K562 (cell line): ENCODE measurements at regions not wholly inside any gene's neighbourhood (a gene's known extent, or its start where the extent isn't known, plus 50 kb on each side); places are given as distances from the start of the nearest gene placed in this dataset.
A peak's percentile ranks its signal among the peaks of the same experiment; 100 is the strongest.

Source experiments
- CREB1 ChIP-seq, 2 experiments: sonication (generic) in 1 of 2; formaldehyde crosslinking in 1 of 2; IDR thresholded peaks; 2 replicates each; pipeline versions ENCODE4 v1.6.1 to v1.8.0; 2012 to 2022; ENCODE audit warnings: inconsistent platforms in 1 of 2, mild to moderate bottlenecking in 1 of 2, missing genetic modification reagents in 1 of 2, moderate library complexity in 1 of 2
- FOSL1 ChIP-seq: fragments of 200-800 bp; sonication (Bioruptor generic); conservative IDR thresholded peaks from 2 replicates; pipeline ENCODE4 v1.6.1; 2016; ENCODE audit warnings: missing genetic modification characterization, missing compliant biosample characterization
- MAFK ChIP-seq: IDR thresholded peaks from 2 replicates; pipeline ENCODE4 v1.6.1; 2011; ENCODE audit warnings: low read length, improper control_type of control experiment
- TAF7 ChIP-seq: fragments of 450-650 bp; IDR thresholded peaks from 2 replicates; pipeline ENCODE4 v1.6.1; 2016; ENCODE audit warnings: missing genetic modification characterization, missing compliant biosample characterization
- TCF3 ChIP-seq: sonication (generic); formaldehyde crosslinking; IDR thresholded peaks from 2 replicates; pipeline ENCODE4 v1.4.0; 2020; ENCODE audit warnings: mild to moderate bottlenecking, missing genetic modification reagents
- YY1 ChIP-seq, 3 experiments: IDR thresholded peaks; 2 replicates each; pipeline ENCODE4 v1.6.1; 2011; ENCODE audit warnings: low read length in 2 of 3, mild to moderate bottlenecking in 2 of 3, moderate library complexity in 2 of 3, borderline replicate concordance in 1 of 3, control low read depth in 1 of 3, low read depth in 1 of 3; ENCODE audit not compliant: insufficient read depth in 3 of 3, insufficient replicate concordance in 2 of 3, control insufficient read depth in 1 of 3, insufficient read length in 1 of 3; ENCODE audit errors: extremely low read depth in 1 of 3
- ZSCAN29 ChIP-seq: fragments of 450-650 bp; IDR thresholded peaks from 2 replicates; pipeline ENCODE4 v1.6.1; 2017
- TF ChIP-seq, protein P1 (sequence below), 3 experiments: IDR thresholded peaks in 2 of 3; conservative IDR thresholded peaks in 1 of 3; 2 replicates each; pipeline ENCODE4 v1.5.1; 2011 to 2012; ENCODE audit warnings: low read length in 3 of 3, mild to moderate bottlenecking in 3 of 3, control low read depth in 2 of 3, improper control_type of control experiment in 1 of 3, inconsistent platforms in 1 of 3, low read depth in 1 of 3, mixed read lengths in 1 of 3, moderate library complexity in 1 of 3; ENCODE audit not compliant: insufficient read depth in 2 of 3
- TF ChIP-seq, protein P2 (sequence below), 3 experiments: fragments of 200-800 bp in 1 of 3; sonication (Bioruptor generic) in 1 of 3; sonication (generic) in 1 of 3; formaldehyde crosslinking in 1 of 3; IDR thresholded peaks; 2 replicates each; pipeline versions ENCODE4 v1.6.1 to v1.8.0; 2016 to 2022; ENCODE audit warnings: mild to moderate bottlenecking in 2 of 3, missing compliant biosample characterization in 2 of 3, missing genetic modification characterization in 2 of 3, missing genetic modification reagents in 1 of 3
- TF ChIP-seq, protein P3 (sequence below): fragments of 250-450 bp; sonication (Bioruptor Pico); IDR thresholded peaks from 2 replicates; pipeline ENCODE4 v1.6.1; 2021; ENCODE audit warnings: mild to moderate bottlenecking
- TF ChIP-seq, protein P4 (sequence below): fragments of 450-650 bp; IDR thresholded peaks from 2 replicates; pipeline ENCODE4 v1.6.1; 2016; ENCODE audit warnings: low read depth, mild to moderate bottlenecking, moderate library complexity
- TF ChIP-seq, protein P5 (sequence below), 2 experiments: fragments of 450-650 bp; formaldehyde crosslinking in 1 of 2; IDR thresholded peaks; 2 replicates each; pipeline versions ENCODE4 v1.4.0 to v1.6.1; 2014 to 2020; ENCODE audit warnings: mild to moderate bottlenecking in 2 of 2, borderline replicate concordance in 1 of 2, low read depth in 1 of 2
- TF ChIP-seq, protein P6 (sequence below): sonication (generic); formaldehyde crosslinking; IDR thresholded peaks from 2 replicates; pipeline ENCODE4 v1.8.1; 2023; ENCODE audit warnings: mild to moderate bottlenecking, missing genetic modification reagents, moderate library complexity

DNA sequence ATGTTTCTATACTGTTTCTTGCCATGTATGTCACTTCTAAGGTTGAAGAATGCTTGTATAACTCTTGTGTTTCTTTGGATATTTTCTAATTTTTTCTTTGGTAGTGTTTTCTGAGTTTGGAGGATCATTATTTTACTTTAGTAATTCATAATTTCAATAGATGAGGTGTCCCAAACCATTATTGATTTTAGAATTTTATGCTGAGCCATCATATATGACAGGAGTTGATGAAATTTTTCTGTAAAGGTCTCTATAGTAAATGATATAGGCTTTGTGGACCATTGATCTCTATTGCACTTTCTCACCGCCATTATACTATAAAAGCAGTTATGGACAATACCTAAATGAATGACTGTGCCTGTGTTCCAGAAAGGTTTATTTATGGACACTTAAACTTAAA lies 183.3 kb upstream of the PPP1R3A start:
- no peak for TF ChIP-seq CREB1 (IDR thresholded peaks at IDR 0.05)
- TF ChIP-seq CREB1 (CRISPR knock-in tag; IDR thresholded peaks at IDR 0.05) = no peak
- no peak for TF ChIP-seq TCF3 (CRISPR knock-in tag)
- TF ChIP-seq ZSCAN29 = no peak
- TF ChIP-seq, protein P1, sequence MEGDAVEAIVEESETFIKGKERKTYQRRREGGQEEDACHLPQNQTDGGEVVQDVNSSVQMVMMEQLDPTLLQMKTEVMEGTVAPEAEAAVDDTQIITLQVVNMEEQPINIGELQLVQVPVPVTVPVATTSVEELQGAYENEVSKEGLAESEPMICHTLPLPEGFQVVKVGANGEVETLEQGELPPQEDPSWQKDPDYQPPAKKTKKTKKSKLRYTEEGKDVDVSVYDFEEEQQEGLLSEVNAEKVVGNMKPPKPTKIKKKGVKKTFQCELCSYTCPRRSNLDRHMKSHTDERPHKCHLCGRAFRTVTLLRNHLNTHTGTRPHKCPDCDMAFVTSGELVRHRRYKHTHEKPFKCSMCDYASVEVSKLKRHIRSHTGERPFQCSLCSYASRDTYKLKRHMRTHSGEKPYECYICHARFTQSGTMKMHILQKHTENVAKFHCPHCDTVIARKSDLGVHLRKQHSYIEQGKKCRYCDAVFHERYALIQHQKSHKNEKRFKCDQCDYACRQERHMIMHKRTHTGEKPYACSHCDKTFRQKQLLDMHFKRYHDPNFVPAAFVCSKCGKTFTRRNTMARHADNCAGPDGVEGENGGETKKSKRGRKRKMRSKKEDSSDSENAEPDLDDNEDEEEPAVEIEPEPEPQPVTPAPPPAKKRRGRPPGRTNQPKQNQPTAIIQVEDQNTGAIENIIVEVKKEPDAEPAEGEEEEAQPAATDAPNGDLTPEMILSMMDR (IDR thresholded peaks at IDR 0.05 in 2 of 3, conservative IDR thresholded peaks at IDR 0.05 in 1 of 3; ENCODE audit: insufficient read depth in 2 of 3, low read depth in 1 of 3, low read length in 3 of 3) = no peak
- TF ChIP-seq TAF7 = no peak
- TF ChIP-seq, protein P2, sequence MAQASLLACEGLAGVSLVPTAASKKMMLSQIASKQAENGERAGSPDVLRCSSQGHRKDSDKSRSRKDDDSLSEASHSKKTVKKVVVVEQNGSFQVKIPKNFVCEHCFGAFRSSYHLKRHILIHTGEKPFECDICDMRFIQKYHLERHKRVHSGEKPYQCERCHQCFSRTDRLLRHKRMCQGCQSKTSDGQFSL (CRISPR knock-in tag; IDR thresholded peaks at IDR 0.05) = no peak
- TF ChIP-seq, protein P2 (tag; IDR thresholded peaks at IDR 0.05) = no peak
- TF ChIP-seq, protein P3, sequence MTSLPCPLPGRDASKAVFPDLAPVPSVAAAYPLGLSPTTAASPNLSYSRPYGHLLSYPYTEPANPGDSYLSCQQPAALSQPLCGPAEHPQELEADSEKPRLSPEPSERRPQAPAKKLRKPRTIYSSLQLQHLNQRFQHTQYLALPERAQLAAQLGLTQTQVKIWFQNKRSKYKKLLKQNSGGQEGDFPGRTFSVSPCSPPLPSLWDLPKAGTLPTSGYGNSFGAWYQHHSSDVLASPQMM (CRISPR knock-in tag) = no peak
- no peak for TF ChIP-seq YY1 (IDR thresholded peaks at IDR 0.05; ENCODE audit: borderline replicate concordance in 1 of 3, control insufficient read depth in 1 of 3, extremely low read depth in 1 of 3, insufficient read depth in 3 of 3, insufficient read length in 1 of 3, insufficient replicate concordance in 2 of 3, low read depth in 1 of 3, low read length in 2 of 3)
- TF ChIP-seq, protein P4, sequence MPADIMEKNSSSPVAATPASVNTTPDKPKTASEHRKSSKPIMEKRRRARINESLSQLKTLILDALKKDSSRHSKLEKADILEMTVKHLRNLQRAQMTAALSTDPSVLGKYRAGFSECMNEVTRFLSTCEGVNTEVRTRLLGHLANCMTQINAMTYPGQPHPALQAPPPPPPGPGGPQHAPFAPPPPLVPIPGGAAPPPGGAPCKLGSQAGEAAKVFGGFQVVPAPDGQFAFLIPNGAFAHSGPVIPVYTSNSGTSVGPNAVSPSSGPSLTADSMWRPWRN = no peak
- TF ChIP-seq, protein P5, sequence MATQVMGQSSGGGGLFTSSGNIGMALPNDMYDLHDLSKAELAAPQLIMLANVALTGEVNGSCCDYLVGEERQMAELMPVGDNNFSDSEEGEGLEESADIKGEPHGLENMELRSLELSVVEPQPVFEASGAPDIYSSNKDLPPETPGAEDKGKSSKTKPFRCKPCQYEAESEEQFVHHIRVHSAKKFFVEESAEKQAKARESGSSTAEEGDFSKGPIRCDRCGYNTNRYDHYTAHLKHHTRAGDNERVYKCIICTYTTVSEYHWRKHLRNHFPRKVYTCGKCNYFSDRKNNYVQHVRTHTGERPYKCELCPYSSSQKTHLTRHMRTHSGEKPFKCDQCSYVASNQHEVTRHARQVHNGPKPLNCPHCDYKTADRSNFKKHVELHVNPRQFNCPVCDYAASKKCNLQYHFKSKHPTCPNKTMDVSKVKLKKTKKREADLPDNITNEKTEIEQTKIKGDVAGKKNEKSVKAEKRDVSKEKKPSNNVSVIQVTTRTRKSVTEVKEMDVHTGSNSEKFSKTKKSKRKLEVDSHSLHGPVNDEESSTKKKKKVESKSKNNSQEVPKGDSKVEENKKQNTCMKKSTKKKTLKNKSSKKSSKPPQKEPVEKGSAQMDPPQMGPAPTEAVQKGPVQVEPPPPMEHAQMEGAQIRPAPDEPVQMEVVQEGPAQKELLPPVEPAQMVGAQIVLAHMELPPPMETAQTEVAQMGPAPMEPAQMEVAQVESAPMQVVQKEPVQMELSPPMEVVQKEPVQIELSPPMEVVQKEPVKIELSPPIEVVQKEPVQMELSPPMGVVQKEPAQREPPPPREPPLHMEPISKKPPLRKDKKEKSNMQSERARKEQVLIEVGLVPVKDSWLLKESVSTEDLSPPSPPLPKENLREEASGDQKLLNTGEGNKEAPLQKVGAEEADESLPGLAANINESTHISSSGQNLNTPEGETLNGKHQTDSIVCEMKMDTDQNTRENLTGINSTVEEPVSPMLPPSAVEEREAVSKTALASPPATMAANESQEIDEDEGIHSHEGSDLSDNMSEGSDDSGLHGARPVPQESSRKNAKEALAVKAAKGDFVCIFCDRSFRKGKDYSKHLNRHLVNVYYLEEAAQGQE (IDR thresholded peaks at IDR 0.05; ENCODE audit: borderline replicate concordance) = no peak
- TF ChIP-seq, protein P5 (CRISPR knock-in tag; IDR thresholded peaks at IDR 0.05; ENCODE audit: low read depth) = no peak
- peak; percentile 68; the same call in 1 of the 2 replicates for TF ChIP-seq MAFK
- TF ChIP-seq FOSL1 (tag) = no peak
- TF ChIP-seq, protein P6, sequence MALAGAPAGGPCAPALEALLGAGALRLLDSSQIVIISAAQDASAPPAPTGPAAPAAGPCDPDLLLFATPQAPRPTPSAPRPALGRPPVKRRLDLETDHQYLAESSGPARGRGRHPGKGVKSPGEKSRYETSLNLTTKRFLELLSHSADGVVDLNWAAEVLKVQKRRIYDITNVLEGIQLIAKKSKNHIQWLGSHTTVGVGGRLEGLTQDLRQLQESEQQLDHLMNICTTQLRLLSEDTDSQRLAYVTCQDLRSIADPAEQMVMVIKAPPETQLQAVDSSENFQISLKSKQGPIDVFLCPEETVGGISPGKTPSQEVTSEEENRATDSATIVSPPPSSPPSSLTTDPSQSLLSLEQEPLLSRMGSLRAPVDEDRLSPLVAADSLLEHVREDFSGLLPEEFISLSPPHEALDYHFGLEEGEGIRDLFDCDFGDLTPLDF (CRISPR knock-in tag) = no peak
